CD4-positive, alpha-beta memory T cell (primary cell): ENCODE measurements at regions not wholly inside any gene's neighbourhood (a gene's known extent, or its start where the extent isn't known, plus 50 kb on each side); places are given as distances from the start of the nearest gene placed in this dataset.

ENCODE experiments used
- CTCF ChIA-PET: fragments of 350-600 bp; sonication (Branson Sonifier 250); formaldehyde crosslinking; loops from one replicate; lab custom pipeline; 2021; ENCODE audit warnings: inconsistent platforms; ENCODE audit not compliant: partially characterized antibody; lab: Charles Lee
- POLR2A ChIA-PET: fragments of 350-600 bp; sonication (Branson Sonifier 250); formaldehyde crosslinking; loops from one replicate; lab custom pipeline; 2021; ENCODE audit not compliant: partially characterized antibody; lab: Charles Lee
- DNase-seq, 5 donors: peaks; one replicate each; pipeline versions ENCODE4 v3.0.0 to v3.0.0-alpha.2; 2020 to 2022; ENCODE audit warnings: mixed read lengths in 1 of 5
- H3K27ac ChIP-seq: one replicate; pipeline ENCODE4 v1.7.0; 2013; ENCODE audit warnings: low read depth, low read length
- H3K27me3 ChIP-seq: 2 replicates; pipeline ENCODE4 v1.7.0; 2013; ENCODE audit warnings: mild to moderate bottlenecking, low read length, moderate library complexity; ENCODE audit not compliant: insufficient read depth
- H3K36me3 ChIP-seq: 2 replicates; pipeline ENCODE4 v1.7.0; 2013; ENCODE audit warnings: mild to moderate bottlenecking, low read length, moderate library complexity; ENCODE audit not compliant: insufficient read depth
- H3K4me1 ChIP-seq: 2 replicates; pipeline ENCODE4 v1.7.0; 2013; ENCODE audit warnings: mild to moderate bottlenecking, low read length, moderate library complexity; ENCODE audit not compliant: insufficient read depth
- H3K4me3 ChIP-seq, 2 donors: one replicate each; pipeline ENCODE4 v1.7.0; 2013; ENCODE audit warnings: low read length in 2 of 2, mild to moderate bottlenecking in 1 of 2
- H3K9me3 ChIP-seq, 2 donors: one replicate each; pipeline ENCODE4 v1.7.0; 2013; ENCODE audit warnings: low read length in 2 of 2, control low read depth in 1 of 2; ENCODE audit not compliant: control insufficient read depth in 1 of 2
- H3K27ac Mint-ChIP-seq, 7 donors: one replicate each; pipeline ENCODE4 v1.8.0; 2020 to 2021; ENCODE audit warnings: mixed read lengths in 7 of 7, mild to moderate bottlenecking in 6 of 7, inconsistent platforms in 3 of 7, moderate library complexity in 3 of 7
- H3K27me3 Mint-ChIP-seq, 2 donors: one replicate each; pipeline ENCODE4 v1.8.0; 2020 to 2021; ENCODE audit warnings: mixed read lengths in 2 of 2
- H3K36me3 Mint-ChIP-seq, 2 donors: one replicate each; pipeline ENCODE4 v1.8.0; 2020 to 2021; ENCODE audit warnings: mixed read lengths in 2 of 2, inconsistent platforms in 1 of 2, mild to moderate bottlenecking in 1 of 2
- H3K4me1 Mint-ChIP-seq, 4 donors: one replicate each; pipeline ENCODE4 v1.8.0; 2020 to 2021; ENCODE audit warnings: mixed read lengths in 4 of 4, mild to moderate bottlenecking in 1 of 4
- H3K4me3 Mint-ChIP-seq, 8 donors: one replicate each; pipeline ENCODE4 v1.8.0; 2020 to 2021; ENCODE audit warnings: mixed read lengths in 8 of 8, mild to moderate bottlenecking in 7 of 8, moderate library complexity in 6 of 8, inconsistent platforms in 3 of 8
- H3K9me3 Mint-ChIP-seq, 8 donors: one replicate each; pipeline ENCODE4 v1.8.0; 2020 to 2021; ENCODE audit warnings: mixed read lengths in 8 of 8, mild to moderate bottlenecking in 5 of 8, inconsistent platforms in 3 of 8, moderate library complexity in 1 of 8
- intact Hi-C: fragments of 100-400 bp; cut with micrococcal nuclease; formaldehyde crosslinking; loops from one replicate; pipeline ENCODE4 v1.15.1; 2023

DNA sequence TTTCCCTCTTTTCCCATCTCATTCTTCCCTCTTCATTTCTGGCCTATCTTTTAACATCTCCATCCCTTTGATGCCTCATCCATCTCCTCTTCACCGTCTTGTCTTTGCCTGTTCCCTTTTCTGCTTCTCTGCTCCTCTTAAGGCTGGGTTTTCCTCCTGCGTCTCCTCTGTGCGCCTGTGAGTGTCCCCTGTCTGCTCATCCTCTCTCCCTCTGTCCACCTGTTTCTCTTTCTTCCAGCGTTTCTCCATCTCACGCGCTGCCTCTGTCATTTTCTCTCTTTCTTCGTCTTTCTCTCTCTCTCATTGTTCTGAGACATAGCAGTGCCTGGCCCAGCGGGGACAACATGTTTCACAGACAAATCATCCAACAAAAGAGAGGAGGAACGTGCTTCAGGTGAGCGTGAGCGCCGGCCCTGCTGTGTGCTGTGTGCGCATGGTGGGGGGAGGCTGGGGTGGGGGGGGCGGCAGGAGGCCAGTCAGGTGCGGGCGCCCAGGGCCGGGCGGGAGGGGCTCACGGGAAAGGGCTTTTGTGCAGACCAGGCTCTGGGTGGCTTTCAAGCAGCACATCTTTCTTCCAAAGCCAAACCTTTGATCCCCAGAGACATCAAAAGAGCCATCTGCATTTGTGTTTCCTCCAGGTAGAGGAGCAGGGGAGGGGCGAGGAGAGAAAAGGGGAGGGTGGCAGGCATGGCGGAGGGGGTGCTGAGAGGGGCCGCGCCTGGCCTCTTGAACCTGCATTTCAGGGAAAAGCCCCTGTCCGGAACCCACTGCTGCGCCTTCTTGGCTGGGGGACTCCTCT lies 121.3 kb downstream of the VEGFA start:
- no peak overlapping the region for H3K27ac ChIP-seq
- H3K4me3 ChIP-seq = no peak overlapping the region
- Mint-ChIP-seq H3K27ac (no peak overlapping the region), H3K9me3 (no peaks in the 10 kb centered on the region), H3K27me3 (peaks cover 16 to 28% of the 10 kb centered on the region in 2 donors), H3K36me3 (no peaks in the 10 kb centered on the region), H3K4me1 (peaks cover 0 to 5% (median 4%) of the 10 kb centered on the region in 4 donors), H3K4me3 (no peak overlapping the region)
- ChIA-PET CTCF (interaction anchor here (0.9 kb wide), 1 partner anchor 10 kb away, joined by 3 read pairs; no protein-coding TSS in a partner anchor), POLR2A (no interaction called here)
- H3K4me1 ChIP-seq = no peaks in the 10 kb centered on the region
- H3K9me3 ChIP-seq = no peaks in the 10 kb centered on the region
- H3K27me3 ChIP-seq = no peaks in the 10 kb centered on the region
- no peak for DNase-seq
- no peaks in the 10 kb centered on the region for H3K36me3 ChIP-seq
- intact Hi-C loops = no loop called here

GRCh38 chr6:43890197-43891062 lies 120.4 kb downstream of the VEGFA start:
- peaks cover 14 to 23% of the 10 kb centered on the region in 2 donors for H3K27me3 Mint-ChIP-seq
- H3K4me1 Mint-ChIP-seq = peaks cover 0 to 5% (median 4%) of the 10 kb centered on the region in 4 donors
- Histone ChIP-seq H3K27ac (no peak overlapping the region), H3K4me3 (no peak overlapping the region), H3K27me3 (no peaks in the 10 kb centered on the region), H3K9me3 (no peaks in the 10 kb centered on the region), H3K4me1 (no peaks in the 10 kb centered on the region), H3K36me3 (no peaks in the 10 kb centered on the region)
- H3K36me3 Mint-ChIP-seq = no peaks in the 10 kb centered on the region
- POLR2A ChIA-PET = no interaction called here
- CTCF ChIA-PET = interaction anchor here (0.9 kb wide), 1 partner anchor 10 kb away, joined by 3 read pairs; no protein-coding TSS in a partner anchor
- no peak overlapping the region for H3K4me3 Mint-ChIP-seq
- no peak for DNase-seq
- H3K9me3 Mint-ChIP-seq = no peaks in the 10 kb centered on the region
- intact Hi-C loops = no loop called here
- H3K27ac Mint-ChIP-seq = no peak overlapping the region

DNA sequence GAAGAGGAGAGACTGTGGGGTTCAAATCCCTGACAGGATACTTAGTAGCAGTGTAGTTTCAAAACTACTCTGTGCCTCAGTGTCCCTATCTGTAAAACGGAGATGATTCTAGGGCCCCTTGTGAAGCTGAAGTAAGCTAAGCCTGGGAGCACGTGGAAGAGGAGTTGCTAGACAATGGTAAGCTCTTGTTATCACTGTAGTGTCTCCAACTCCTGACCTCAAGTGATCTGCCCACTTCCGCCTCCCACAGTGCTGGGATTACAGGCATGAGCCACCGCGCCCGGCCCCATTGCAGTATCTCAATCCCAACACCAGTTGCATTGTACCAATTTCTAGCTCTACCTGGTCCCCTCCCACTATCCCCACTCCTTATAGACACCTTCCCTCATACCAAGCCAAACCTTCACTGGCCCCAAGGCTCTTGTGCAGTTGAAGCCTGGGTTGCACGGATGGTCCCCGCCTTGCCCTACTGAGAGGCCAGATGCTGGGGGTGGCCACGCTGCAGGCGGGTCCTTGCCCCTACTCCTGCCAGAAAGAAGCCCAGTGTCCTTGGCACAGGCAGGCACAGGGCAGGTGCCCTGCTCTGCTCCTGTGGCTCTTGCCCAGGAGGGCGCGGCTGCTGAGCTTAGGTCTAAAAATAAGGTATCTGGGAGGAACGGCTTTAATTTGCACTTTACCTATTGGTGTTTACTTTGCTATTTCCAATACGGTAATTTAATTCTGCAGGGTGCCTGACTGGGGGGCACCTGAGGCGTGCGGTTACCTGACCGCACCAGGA lies 118.1 kb downstream of the VEGFA start:
- peaks cover 13 to 22% of the 10 kb centered on the region in 2 donors for H3K27me3 Mint-ChIP-seq
- Histone ChIP-seq H3K27me3 (no peaks in the 10 kb centered on the region), H3K4me1 (no peaks in the 10 kb centered on the region), H3K4me3 (no peak overlapping the region), H3K9me3 (no peaks in the 10 kb centered on the region), H3K27ac (no peak overlapping the region), H3K36me3 (no peaks in the 10 kb centered on the region)
- DNase-seq = no peak
- intact Hi-C loops = no loop called here
- H3K4me1 Mint-ChIP-seq = peaks cover 0 to 5% (median 4%) of the 10 kb centered on the region in 4 donors
- ChIA-PET POLR2A (no interaction called here), CTCF (no interaction called here)
- no peaks in the 10 kb centered on the region for H3K36me3 Mint-ChIP-seq
- peaks cover 0 to 2% (median 0%) of the 10 kb centered on the region in 8 donors for H3K9me3 Mint-ChIP-seq
- H3K27ac Mint-ChIP-seq = no peak overlapping the region
- H3K4me3 Mint-ChIP-seq = no peak overlapping the region

DNA sequence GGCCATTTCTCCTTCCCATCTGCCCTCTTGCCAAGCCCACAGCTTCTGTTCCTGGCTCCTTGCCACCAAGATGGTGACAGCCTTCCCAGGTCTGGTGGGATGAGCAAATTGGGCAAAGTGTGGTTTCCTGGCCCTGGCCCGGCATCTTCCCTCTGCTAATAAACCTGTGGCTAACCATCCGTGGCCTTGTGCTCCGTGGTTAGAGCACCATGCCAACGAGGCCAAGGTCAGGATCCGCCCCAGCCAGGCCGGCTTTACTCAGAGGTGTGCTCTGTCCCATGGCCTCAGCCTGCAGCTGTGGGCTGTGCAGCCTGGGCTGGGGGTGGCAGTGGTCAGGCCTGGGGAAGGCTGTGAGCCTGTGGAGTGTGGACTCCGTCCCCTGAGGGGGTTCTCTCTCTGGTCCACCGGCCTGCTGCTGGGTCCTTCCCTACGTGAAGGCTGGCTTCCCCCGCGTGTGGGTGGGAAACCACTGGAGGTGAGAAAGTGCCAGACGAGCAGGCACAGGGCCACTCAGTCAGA lies 117.4 kb downstream of the VEGFA start:
- no peak overlapping the region for H3K27ac ChIP-seq
- H3K36me3 Mint-ChIP-seq = no peaks in the 10 kb centered on the region
- POLR2A ChIA-PET = no interaction called here

GRCh38 chr6:43886717-43887339 lies 116.8 kb downstream of the VEGFA start:
- no peak for DNase-seq
- Mint-ChIP-seq H3K27ac (peak overlapping the region in 1 of 7 donors; percentile 37), H3K36me3 (no peaks in the 10 kb centered on the region), H3K4me1 (peaks cover 0 to 5% (median 4%) of the 10 kb centered on the region in 4 donors), H3K4me3 (no peak overlapping the region), H3K9me3 (peaks cover 0 to 2% (median 0%) of the 10 kb centered on the region in 8 donors), H3K27me3 (peaks cover 13 to 22% of the 10 kb centered on the region in 2 donors)
- intact Hi-C loops = no loop called here
- Histone ChIP-seq H3K36me3 (no peaks in the 10 kb centered on the region), H3K9me3 (no peaks in the 10 kb centered on the region), H3K4me1 (no peaks in the 10 kb centered on the region), H3K27ac (no peak overlapping the region), H3K27me3 (no peaks in the 10 kb centered on the region), H3K4me3 (no peak overlapping the region)
- ChIA-PET CTCF (no interaction called here), POLR2A (no interaction called here)

More for the DNA sequence above, 117.4 kb downstream of the VEGFA start:
- Histone ChIP-seq H3K27me3 (no peaks in the 10 kb centered on the region), H3K36me3 (no peaks in the 10 kb centered on the region), H3K4me3 (no peak overlapping the region), H3K9me3 (no peaks in the 10 kb centered on the region), H3K4me1 (no peaks in the 10 kb centered on the region)
- Mint-ChIP-seq H3K4me1 (peaks cover 0 to 5% (median 4%) of the 10 kb centered on the region in 4 donors), H3K9me3 (peaks cover 0 to 2% (median 0%) of the 10 kb centered on the region in 8 donors), H3K27ac (no peak overlapping the region), H3K4me3 (no peak overlapping the region), H3K27me3 (peaks cover 13 to 22% of the 10 kb centered on the region in 2 donors)
- intact Hi-C loops = no loop called here
- CTCF ChIA-PET = no interaction called here
- DNase-seq = no peak

- Histone ChIP-seq H3K27ac (no peak overlapping the region), H3K36me3 (no peaks in the 10 kb centered on the region), H3K4me1 (no peaks in the 10 kb centered on the region), H3K4me3 (no peak overlapping the region), H3K9me3 (no peaks in the 10 kb centered on the region), H3K27me3 (no peaks in the 10 kb centered on the region)
- POLR2A ChIA-PET = no interaction called here
- Mint-ChIP-seq H3K4me1 (peaks cover 0 to 3% (median 2%) of the 10 kb centered on the region in 4 donors), H3K27me3 (peaks cover 11 to 20% of the 10 kb centered on the region in 2 donors), H3K36me3 (no peaks in the 10 kb centered on the region), H3K4me3 (no peak overlapping the region), H3K27ac (no peak overlapping the region), H3K9me3 (peaks cover 0 to 2% (median 0%) of the 10 kb centered on the region in 8 donors)
- CTCF ChIA-PET = no interaction called here
- no peak for DNase-seq
- intact Hi-C loops = no loop called here
Measured at GRCh38 chr6:43886067-43886461, 116.1 kb downstream of the VEGFA start.
